Tibial artery (tissue), 4 donors: ENCODE measurements at regions not wholly inside any gene's neighbourhood (a gene's known extent, or its start where the extent isn't known, plus 50 kb on each side); places are given as distances from the start of the nearest gene placed in this dataset.

Source experiments
- DNase-seq, 2 donors: peaks; one replicate each; pipeline ENCODE4 v3.0.0-alpha.2; 2019
- H3K27ac ChIP-seq, 2 donors: fragments of 200-600 bp; sonication (generic) in 1 of 2; 1 replicate in 1 of 2; 2 replicates in 1 of 2; pipeline ENCODE4 v1.5.1; 2018 to 2019; ENCODE audit warnings: mild to moderate bottlenecking in 1 of 2
- H3K27me3 ChIP-seq, 2 donors: fragments of 200-600 bp; sonication (generic) in 1 of 2; one replicate each; pipeline versions ENCODE4 v1.5.1 to v1.6.0; 2016 to 2019
- H3K36me3 ChIP-seq, 3 donors: fragments of 200-600 bp; sonication (generic) in 2 of 3; one replicate each; pipeline ENCODE4 v1.5.1; 2016 to 2019; ENCODE audit warnings: mild to moderate bottlenecking in 2 of 3
- H3K4me1 ChIP-seq, 4 donors: fragments of 200-600 bp; sonication (generic) in 2 of 4; 1 replicate in 3 of 4; 2 replicates in 1 of 4; pipeline ENCODE4 v1.5.1; 2016 to 2019
- H3K4me3 ChIP-seq, 2 donors: fragments of 200-600 bp; sonication (generic) in 1 of 2; 1 replicate in 1 of 2; 2 replicates in 1 of 2; pipeline ENCODE4 v1.5.1; 2018 to 2019; ENCODE audit warnings: mild to moderate bottlenecking in 2 of 2
- H3K9me3 ChIP-seq, 3 donors: fragments of 200-600 bp; sonication (generic) in 1 of 3; one replicate each; pipeline ENCODE4 v1.5.1; 2016 to 2019
- CTCF ChIP-seq, 2 experiments: fragments of 200-600 bp in 1 of 2; fragments of 450-650 bp in 1 of 2; IDR thresholded peaks; one replicate each; pipeline ENCODE4 v1.5.1; 2017 to 2019; ENCODE audit warnings: antibody characterized with exemption in 2 of 2, mild to moderate bottlenecking in 1 of 2, moderate library complexity in 1 of 2
- intact Hi-C: fragments of 100-400 bp; cut with DNase I; formaldehyde crosslinking; loops from one replicate; pipeline ENCODE4 v1.15.0; 2023; ENCODE audit warnings: low total_unique reads

- intact Hi-C loops = no loop called here
- Histone ChIP-seq H3K4me1 (no peaks in the 10 kb centered on the region), H3K4me3 (no peak overlapping the region), H3K9me3 (no peaks in the 10 kb centered on the region), H3K27me3 (no peaks in the 10 kb centered on the region), H3K27ac (no peak overlapping the region), H3K36me3 (no peaks in the 10 kb centered on the region)
- TF ChIP-seq CTCF (IDR thresholded peaks at IDR 0.05) = no peak
- DNase-seq = no peak
Observed at GRCh38 chr16:18072161-18072560, 264.4 kb downstream of the NPIPA8 start.

- Histone ChIP-seq H3K36me3 (no peaks in the 10 kb centered on the region), H3K4me3 (no peak overlapping the region), H3K27ac (no peak overlapping the region), H3K27me3 (no peaks in the 10 kb centered on the region), H3K4me1 (no peaks in the 10 kb centered on the region), H3K9me3 (no peaks in the 10 kb centered on the region)
- no peak for DNase-seq
- intact Hi-C loops = no loop called here
- no peak for TF ChIP-seq CTCF (IDR thresholded peaks at IDR 0.05)
Observed at GRCh38 chr16:18069683-18070082, 266.9 kb downstream of the NPIPA8 start.

- TF ChIP-seq CTCF (IDR thresholded peaks at IDR 0.05) = no peak
- H3K4me1 ChIP-seq = no peaks in the 10 kb centered on the region
- intact Hi-C loops = no loop called here
- H3K36me3 ChIP-seq = no peaks in the 10 kb centered on the region
- H3K27me3 ChIP-seq = no peaks in the 10 kb centered on the region
- H3K27ac ChIP-seq = no peak overlapping the region
- H3K9me3 ChIP-seq = no peaks in the 10 kb centered on the region
- DNase-seq = no peak
- H3K4me3 ChIP-seq = no peak overlapping the region
Observed at GRCh38 chr16:18068477-18068876, 268.1 kb downstream of the NPIPA8 start.

- intact Hi-C loops = no loop called here
Observed at GRCh38 chr16:18062713-18063112, 273.8 kb downstream of the NPIPA8 start.

GRCh38 chr16:18060351-18060750, 276.2 kb downstream of the NPIPA8 start:
- Histone ChIP-seq H3K9me3 (no peaks in the 10 kb centered on the region), H3K4me3 (no peak overlapping the region), H3K4me1 (no peaks in the 10 kb centered on the region), H3K36me3 (no peaks in the 10 kb centered on the region), H3K27me3 (no peaks in the 10 kb centered on the region), H3K27ac (no peak overlapping the region)
- TF ChIP-seq CTCF (IDR thresholded peaks at IDR 0.05) = no peak
- no peak for DNase-seq
- intact Hi-C loops = no loop called here

More at GRCh38 chr16:18062713-18063112, 273.8 kb downstream of the NPIPA8 start:
- TF ChIP-seq CTCF (IDR thresholded peaks at IDR 0.05) = no peak
- Histone ChIP-seq H3K27me3 (no peaks in the 10 kb centered on the region), H3K4me3 (no peak overlapping the region), H3K27ac (no peak overlapping the region), H3K9me3 (no peaks in the 10 kb centered on the region), H3K36me3 (no peaks in the 10 kb centered on the region), H3K4me1 (no peaks in the 10 kb centered on the region)
- DNase-seq = no peak

- intact Hi-C loops = no loop called here
- no peaks in the 10 kb centered on the region for H3K4me1 ChIP-seq
Observed at GRCh38 chr16:18059577-18059976, 277.0 kb downstream of the NPIPA8 start.

More at GRCh38 chr16:18059577-18059976, 277.0 kb downstream of the NPIPA8 start:
- TF ChIP-seq CTCF (IDR thresholded peaks at IDR 0.05) = no peak
- H3K27ac ChIP-seq = no peak overlapping the region
- no peaks in the 10 kb centered on the region for H3K27me3 ChIP-seq
- H3K4me3 ChIP-seq = no peak overlapping the region
- H3K9me3 ChIP-seq = no peaks in the 10 kb centered on the region
- DNase-seq = no peak
- H3K36me3 ChIP-seq = no peaks in the 10 kb centered on the region
